MM.1S (cell line): ENCODE measurements at regions not wholly inside any gene's neighbourhood (a gene's known extent, or its start where the extent isn't known, plus 50 kb on each side); places are given as distances from the start of the nearest gene placed in this dataset.

ENCODE experiments used
- CTCF ChIP-seq: fragments of 300-600 bp; sonication (generic); IDR thresholded peaks from 2 replicates; pipeline ENCODE4 v1.5.1; 2016; ENCODE audit warnings: antibody characterized with exemption, low read length, mixed read lengths
- EZH2 ChIP-seq: fragments of 300-600 bp; sonication (generic); optimal IDR thresholded peaks from 2 replicates; pipeline ENCODE3; 2017; ENCODE audit warnings: low read depth, mild to moderate bottlenecking, antibody characterized with exemption, low read length, mixed read lengths
- EZH2phosphoT487 ChIP-seq: fragments of 300-600 bp; sonication (generic); IDR thresholded peaks from 2 replicates; pipeline ENCODE4 v1.6.1; 2018; ENCODE audit warnings: antibody characterized with exemption, low read length

- TF ChIP-seq CTCF (no peak), EZH2phosphoT487 (no peak), EZH2 (no peak)
These were observed 80.7 kb upstream of the ADAMTS19 start for GRCh38 chr5:129379406-129379805.
